ENCODE measurements at regions not wholly inside any gene's neighbourhood (a gene's known extent, or its start where the extent isn't known, plus 50 kb on each side); places are given as distances from the start of the nearest gene placed in this dataset.
"Not testable (repeated sequence)": the region's sequence is repeated elsewhere in the genome, so short reads cannot be mapped to it uniquely, and the experiment has no call there.

- DNase-seq, result no peak
Observed at GRCh38 chr7:125445836-125446235, 516.2 kb upstream of the POT1 start.

GRCh38 chr7:125444864-125445263 is 515.2 kb upstream of the POT1 start:
- DNase-seq, result no peak

DNA sequence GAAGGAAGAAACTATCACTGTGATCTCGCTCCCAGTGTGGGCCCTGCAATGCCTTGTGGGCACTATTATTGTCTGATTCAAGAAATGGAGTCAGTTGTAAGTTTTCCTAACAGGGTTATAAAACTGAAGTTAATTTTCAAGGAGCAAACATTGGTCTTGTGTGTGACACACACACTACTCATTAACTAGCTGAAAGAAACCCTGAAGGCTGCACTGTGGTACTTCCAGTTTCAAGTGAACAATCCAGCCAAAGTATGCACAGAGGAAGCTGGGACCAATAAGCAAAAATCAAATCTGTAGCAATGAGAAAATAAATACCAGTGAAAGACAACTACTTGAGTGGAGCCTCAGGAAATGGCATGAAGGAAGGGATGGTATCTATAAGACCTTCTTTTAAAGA is 506.6 kb upstream of the POT1 start:
- DNase-seq, result no peak

DNA sequence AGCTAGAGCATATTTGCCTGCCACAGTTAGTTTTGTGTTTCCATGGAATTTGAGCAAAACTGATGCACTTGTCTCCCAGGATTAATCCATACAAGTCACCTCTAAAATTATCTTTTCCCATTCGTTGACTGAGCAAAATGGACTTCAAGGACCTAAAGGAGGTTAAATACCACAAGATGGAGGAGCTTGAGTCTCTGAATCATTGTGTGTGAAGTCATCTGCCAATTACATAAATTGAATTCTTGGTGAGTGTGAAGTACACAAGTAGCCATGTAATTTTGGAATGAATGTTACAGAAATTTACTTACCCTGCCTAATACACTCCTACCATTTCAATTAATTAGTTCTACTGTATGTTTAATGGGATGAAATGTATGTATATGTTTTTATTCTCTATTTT is 501.7 kb upstream of the POT1 start:
- no peak for DNase-seq

DNA sequence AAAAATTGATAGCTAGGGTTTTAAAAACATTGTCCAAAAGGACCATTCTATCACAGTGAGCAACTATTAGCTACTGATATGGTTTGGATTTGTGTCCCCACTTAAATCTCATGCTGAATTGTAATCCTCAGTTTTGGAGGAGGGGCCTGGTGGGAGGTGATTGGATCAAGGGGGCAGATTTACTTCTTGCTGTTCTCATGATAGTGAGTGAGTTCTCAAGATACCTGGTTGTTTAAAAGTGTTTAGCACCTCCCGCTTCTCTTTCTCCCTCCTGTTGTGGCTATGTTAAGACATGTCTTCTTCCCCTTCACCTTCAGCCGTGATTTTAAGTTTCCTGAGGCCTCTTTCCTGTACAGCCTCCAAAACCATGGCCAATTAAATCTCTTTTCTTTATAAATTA is 500.4 kb upstream of the POT1 start:
- DNase-seq, result no peak

DNA sequence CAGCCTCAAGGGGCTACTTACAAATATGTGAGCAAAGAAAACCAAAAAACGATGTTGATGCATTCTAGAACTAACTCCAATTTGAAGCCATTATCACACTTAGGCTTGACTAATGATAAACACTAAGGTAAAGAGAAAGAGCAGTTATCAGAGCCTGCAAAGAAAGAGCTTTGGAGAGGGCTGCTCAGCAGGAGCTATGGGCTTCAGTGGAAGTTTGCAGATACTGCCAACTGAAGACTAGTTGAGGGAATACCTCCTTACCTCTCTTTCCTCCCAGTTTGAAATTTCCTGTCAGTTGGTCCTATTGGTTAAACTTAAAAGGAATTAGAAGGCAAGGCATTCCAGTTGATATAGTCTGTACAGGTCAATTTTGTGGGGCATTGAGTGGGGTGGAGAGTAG is 498.1 kb upstream of the POT1 start:
- no peak for DNase-seq

DNA sequence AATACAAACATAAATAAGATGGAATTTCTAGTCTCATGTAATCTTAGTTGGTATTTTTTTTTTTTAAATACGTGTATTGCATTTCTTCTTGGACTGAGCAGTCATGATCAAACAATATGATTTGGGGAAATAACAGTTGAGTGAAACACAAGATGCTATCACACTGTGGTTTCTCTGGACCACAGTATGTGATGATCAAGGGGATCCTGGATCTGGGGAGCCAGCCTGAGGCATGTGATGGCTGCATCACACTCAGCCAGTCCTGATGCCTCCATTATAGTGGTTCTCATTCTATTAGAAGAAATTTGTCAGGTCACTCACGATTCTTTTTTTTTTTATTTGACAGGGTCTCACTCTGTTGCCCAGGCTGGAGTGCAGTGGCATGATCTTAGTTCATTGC is 495.9 kb upstream of the POT1 start:
- no peak for DNase-seq

DNA sequence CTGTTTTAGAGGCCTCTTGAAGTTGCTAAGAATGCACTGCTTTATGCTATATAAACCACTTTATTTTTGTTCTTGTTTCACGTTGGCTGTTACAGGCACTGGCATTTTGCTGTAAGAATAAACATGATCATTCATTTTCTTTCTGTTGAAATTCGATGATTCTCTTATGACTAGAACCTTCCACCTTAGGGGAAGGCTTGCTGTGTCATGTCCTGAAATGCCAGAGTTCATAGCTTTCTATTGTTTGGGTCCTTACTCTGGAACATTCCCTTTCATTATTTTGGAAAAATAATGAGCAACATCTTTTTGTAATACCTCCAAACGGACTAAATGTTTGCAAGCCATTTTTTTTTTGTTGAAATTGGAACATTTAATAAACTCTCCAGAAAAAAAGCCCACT is 495.1 kb upstream of the POT1 start:
- no peak for DNase-seq

- peak; percentile 62 for DNase-seq
Observed at GRCh38 chr7:125423458-125424155, 494.0 kb upstream of the POT1 start.

DNA sequence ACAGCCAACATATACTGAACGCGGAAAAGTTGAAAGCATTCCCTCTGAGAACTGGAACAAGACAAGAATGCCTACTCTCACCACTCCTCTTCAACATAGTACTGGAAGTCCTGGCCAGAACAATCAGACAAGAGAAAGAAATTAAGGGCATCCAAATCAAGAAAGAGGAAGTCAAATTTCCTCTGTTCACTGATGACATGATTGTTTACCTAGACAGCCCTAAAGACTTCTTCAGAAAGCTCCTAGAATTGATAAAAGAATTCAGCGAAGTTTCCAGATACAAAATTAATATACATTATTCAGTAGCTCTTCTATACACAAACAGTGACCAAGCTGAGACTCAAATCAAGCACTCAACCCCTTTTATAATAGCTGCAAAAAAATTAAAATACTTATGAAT is 491.8 kb upstream of the POT1 start:
- not testable (repeated sequence) for DNase-seq

GRCh38 chr7:125412890-125413665 is 483.5 kb upstream of the POT1 start:
- DNase-seq, result no peak

DNA sequence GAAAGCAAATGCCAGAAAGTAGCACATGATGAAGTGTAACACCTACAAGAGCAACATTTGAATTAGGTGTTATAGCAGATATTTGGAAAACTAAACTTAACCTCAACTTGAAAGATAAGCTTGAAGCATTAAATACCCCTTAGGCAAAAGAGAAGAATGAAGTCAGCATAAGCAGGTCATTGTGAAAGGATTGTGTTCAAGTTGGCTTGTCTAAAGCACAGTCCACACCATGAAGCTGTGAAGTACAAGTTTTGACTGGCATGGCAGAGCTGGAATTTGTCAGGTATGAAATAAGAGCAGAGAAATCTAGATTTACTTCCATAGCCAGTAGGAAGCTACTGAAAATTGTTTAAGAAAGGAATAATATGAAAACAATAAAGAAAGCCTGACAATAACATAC is 480.3 kb upstream of the POT1 start:
- DNase-seq, result no peak

GRCh38 chr7:125406111-125406510 is 476.5 kb upstream of the POT1 start:
- no peak for DNase-seq

- no peak for DNase-seq
Observed at GRCh38 chr7:125399408-125399807, 469.8 kb upstream of the POT1 start.

- no peak for DNase-seq
Observed at GRCh38 chr7:125396466-125397151, 467.0 kb upstream of the POT1 start.

- no peak for DNase-seq
Observed at GRCh38 chr7:125391921-125392320, 462.3 kb upstream of the POT1 start.

DNA sequence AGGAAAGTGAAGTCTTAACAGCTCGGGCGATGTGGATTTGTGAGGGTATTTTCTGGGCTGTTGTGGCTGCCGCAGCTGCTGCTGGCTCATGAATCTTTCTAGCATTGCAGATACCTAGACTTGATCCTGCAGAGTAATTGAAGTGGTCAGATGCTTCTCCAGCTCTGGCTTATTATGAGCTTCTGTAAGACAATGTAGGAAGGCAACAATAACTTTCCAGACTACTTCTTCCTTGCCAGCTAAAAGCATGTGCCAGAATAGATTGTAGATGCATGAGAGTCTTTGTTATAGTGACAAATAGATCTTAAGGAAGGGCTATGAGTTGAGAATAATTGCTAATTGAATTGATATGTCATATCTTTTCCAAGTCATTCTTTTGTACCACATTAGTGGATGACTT is 461.4 kb upstream of the POT1 start:
- DNase-seq, result no peak

DNA sequence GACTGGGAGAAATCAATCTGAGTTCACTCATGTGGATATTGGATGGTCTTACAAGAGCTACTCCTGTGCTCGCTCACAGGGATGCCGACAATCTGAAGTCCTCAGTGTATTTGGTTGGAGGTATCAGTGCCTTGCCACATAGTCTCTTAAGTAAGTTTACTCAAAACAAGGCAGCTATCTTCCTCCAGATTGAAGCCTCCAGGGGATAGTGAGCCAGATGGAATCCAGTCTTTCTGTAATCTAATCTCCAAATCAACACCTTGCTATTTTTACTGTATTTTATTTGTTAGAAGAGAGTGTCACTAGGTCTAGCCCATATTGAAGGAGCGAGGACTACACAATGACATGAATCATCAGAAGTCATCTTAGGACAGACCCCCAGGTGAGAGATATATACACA is 456.6 kb upstream of the POT1 start:
- DNase-seq, result no peak

GRCh38 chr7:125383324-125383723 is 453.7 kb upstream of the POT1 start:
- no peak for DNase-seq

DNA sequence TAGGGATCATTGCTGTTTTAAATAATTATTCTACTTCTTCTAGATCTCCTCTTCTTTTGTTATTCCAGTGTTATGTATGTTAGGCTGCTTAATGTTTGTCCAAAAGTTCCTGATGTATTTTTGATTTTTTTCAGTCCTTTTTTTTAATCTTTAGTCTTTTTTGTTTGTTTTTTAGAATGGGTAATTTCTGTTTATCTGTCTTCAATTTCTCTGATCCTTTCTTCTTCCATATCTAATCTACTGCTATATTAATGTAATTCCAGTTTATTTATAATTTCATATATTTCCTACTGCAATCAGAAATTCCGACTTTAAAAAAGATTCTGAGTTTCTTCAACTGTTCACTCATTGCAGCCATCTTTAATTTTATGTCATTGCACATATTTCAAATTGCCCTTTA is 452.8 kb upstream of the POT1 start:
- DNase-seq, result no peak

GRCh38 chr7:125375942-125376341 is 446.3 kb upstream of the POT1 start:
- no peak for DNase-seq

GRCh38 chr7:125370502-125370901 is 440.9 kb upstream of the POT1 start:
- no peak for DNase-seq

GRCh38 chr7:125363873-125364272 is 434.2 kb upstream of the POT1 start:
- DNase-seq, result peak; percentile 37

- peak; percentile 8 for DNase-seq
Observed at GRCh38 chr7:125358551-125359167, 429.0 kb upstream of the POT1 start.

Data from HCEC 1CT (cell line).